SK-N-SH (cell line): ENCODE measurements at regions not wholly inside any gene's neighbourhood (a gene's known extent, or its start where the extent isn't known, plus 50 kb on each side); places are given as distances from the start of the nearest gene placed in this dataset.
A peak's percentile ranks its signal among the peaks of the same experiment; 100 is the strongest.

ENCODE experiments used
- CTCF ChIA-PET: fragments of 300-600, 350-600 bp; formaldehyde crosslinking; extraction: SDS; loops from one replicate; lab custom pipeline; 2021; lab: Yijun Ruan, JAX
- POLR2A ChIA-PET: fragments of 350-600 bp; sonication (Branson Sonifier 250); formaldehyde crosslinking; extraction: SDS; loops from one replicate; lab custom pipeline; 2020; ENCODE audit warnings: antibody characterized with exemption, inconsistent platforms; lab: Yijun Ruan, JAX
- DNase-seq: peaks from one replicate; pipeline ENCODE4 v3.0.0; 2012
- H2AFZ ChIP-seq: fragments of 200-600 bp; sonication (generic); 2 replicates; pipeline ENCODE4 v1.8.1; 2016; ENCODE audit warnings: antibody characterized with exemption, mild to moderate bottlenecking, low read depth
- H3F3A ChIP-seq: fragments of 200-600 bp; sonication (generic); replicated peaks from 2 replicates; pipeline ENCODE3; 2016; ENCODE audit warnings: antibody characterized with exemption, mild to moderate bottlenecking; ENCODE audit not compliant: insufficient read depth
- H3K27ac ChIP-seq, 2 experiments: fragments of 200-500 bp in 1 of 2; fragments of 200-600 bp in 1 of 2; sonication (Bioruptor generic) in 1 of 2; sonication (generic), shearing (Covaris generic) in 1 of 2; 2 replicates each; pipeline versions ENCODE4 v1.5.1 to v1.6.1; 2014 to 2016; ENCODE audit warnings: low read depth in 2 of 2, inconsistent platforms in 1 of 2, low read length in 1 of 2, mild to moderate bottlenecking in 1 of 2, mixed read lengths in 1 of 2
- H3K27me3 ChIP-seq: fragments of 200-600 bp; sonication (generic), shearing (Covaris generic); 2 replicates; pipeline ENCODE4 v1.6.1; 2016; ENCODE audit warnings: mixed run types; ENCODE audit not compliant: insufficient read depth
- H3K36me3 ChIP-seq, 2 experiments: fragments of 200-500 bp in 1 of 2; fragments of 200-600 bp in 1 of 2; sonication (Bioruptor generic) in 1 of 2; sonication (generic) in 1 of 2; replicated peaks in 1 of 2; 2 replicates each; pipeline versions ENCODE3 to v1.5.1; 2014 to 2016; ENCODE audit warnings: low read length in 1 of 2, mild to moderate bottlenecking in 1 of 2; ENCODE audit not compliant: insufficient read depth in 2 of 2, control insufficient read depth in 1 of 2
- H3K4me1 ChIP-seq, 2 experiments: fragments of 200-500 bp in 1 of 2; fragments of 200-600 bp in 1 of 2; sonication (Bioruptor generic) in 1 of 2; sonication (generic), shearing (Covaris generic) in 1 of 2; 2 replicates each; pipeline versions ENCODE4 v1.5.1 to v1.6.1; 2014 to 2016; ENCODE audit warnings: low read depth in 1 of 2, low read length in 1 of 2, mixed run types in 1 of 2; ENCODE audit not compliant: insufficient read depth in 2 of 2, control insufficient read depth in 1 of 2
- H3K4me2 ChIP-seq: fragments of 200-600 bp; sonication (generic), shearing (Covaris generic); 2 replicates; pipeline ENCODE4 v1.6.1; 2017; ENCODE audit warnings: mixed run types
- H3K4me3 ChIP-seq, 2 experiments: fragments of 200-500 bp in 1 of 2; fragments of 200-600 bp in 1 of 2; sonication (Bioruptor generic) in 1 of 2; sonication (generic), shearing (Covaris generic) in 1 of 2; 2 replicates each; pipeline versions ENCODE4 v1.5.1 to v1.8.1; 2014 to 2016; ENCODE audit warnings: low read depth in 2 of 2, inconsistent platforms in 1 of 2, low read length in 1 of 2, mild to moderate bottlenecking in 1 of 2, mixed read lengths in 1 of 2, moderate library complexity in 1 of 2
- H3K79me2 ChIP-seq: fragments of 200-600 bp; sonication (generic); 2 replicates; pipeline ENCODE4 v1.8.1; 2017; ENCODE audit warnings: mild to moderate bottlenecking; ENCODE audit not compliant: insufficient read depth
- H3K9ac ChIP-seq: fragments of 200-600 bp; sonication (generic); 2 replicates; pipeline ENCODE4 v1.6.1; 2017; ENCODE audit warnings: mixed run types
- H3K9me2 ChIP-seq: fragments of 200-600 bp; sonication (generic); 2 replicates; pipeline ENCODE4 v1.6.1; 2017; ENCODE audit warnings: mixed run types
- H3K9me3 ChIP-seq: fragments of 200-600 bp; sonication (generic); 2 replicates; pipeline ENCODE4 v1.6.1; 2017; ENCODE audit warnings: mixed run types, mild to moderate bottlenecking, moderate library complexity
- H4K20me1 ChIP-seq: fragments of 200-600 bp; sonication (generic); 2 replicates; pipeline ENCODE4 v1.6.1; 2017; ENCODE audit warnings: mild to moderate bottlenecking, mixed run types; ENCODE audit not compliant: insufficient read depth
- CHD2 ChIP-seq: fragments of 150-350 bp; IDR thresholded peaks from 2 replicates; pipeline ENCODE4 v1.6.1; 2018; ENCODE audit warnings: low read length; ENCODE audit not compliant: partially characterized antibody
- EP300 ChIP-seq, 2 experiments: IDR thresholded peaks; 2 replicates each; pipeline versions ENCODE4 v1.4.0 to v1.6.1; 2012; ENCODE audit warnings: borderline replicate concordance in 1 of 2, low read depth in 1 of 2, low read length in 1 of 2
- GATA2 ChIP-seq: sonication (generic); formaldehyde crosslinking; IDR thresholded peaks from 2 replicates; pipeline ENCODE4 v1.5.0; 2020; ENCODE audit warnings: mild to moderate bottlenecking, missing genetic modification reagents
- JUND ChIP-seq: IDR thresholded peaks from 2 replicates; pipeline ENCODE4 v1.4.0; 2012
- MXI1 ChIP-seq: IDR thresholded peaks from 2 replicates; pipeline ENCODE4 v1.6.1; 2012; ENCODE audit warnings: mild to moderate bottlenecking, low read depth, low read length, improper control_type of control experiment
- RCOR1 ChIP-seq: fragments of 150-350 bp; IDR thresholded peaks from 2 replicates; pipeline ENCODE4 v1.6.1; 2017; ENCODE audit warnings: antibody characterized with exemption, low read length
- RFX5 ChIP-seq: IDR thresholded peaks from 2 replicates; pipeline ENCODE4 v1.6.1; 2012; ENCODE audit warnings: mild to moderate bottlenecking, improper control_type of control experiment, low read length
- TCF12 ChIP-seq: IDR thresholded peaks from 2 replicates; pipeline ENCODE4 v1.4.0; 2012
- TF ChIP-seq, protein P1 (sequence below): IDR thresholded peaks from 2 replicates; pipeline ENCODE4 v1.4.0; 2012; ENCODE audit warnings: low read depth
- TF ChIP-seq, protein P2 (sequence below): IDR thresholded peaks from 2 replicates; pipeline ENCODE4 v1.4.0; 2012; ENCODE audit warnings: low read depth, borderline replicate concordance
- TF ChIP-seq, protein P3 (sequence below): fragments of 150-350 bp; IDR thresholded peaks from 2 replicates; pipeline ENCODE4 v1.6.1; 2016; ENCODE audit warnings: mild to moderate bottlenecking, low read depth, low read length
- TF ChIP-seq, protein P4 (sequence below): IDR thresholded peaks from 2 replicates; pipeline ENCODE4 v1.6.1; 2012; ENCODE audit warnings: mild to moderate bottlenecking, low read depth, low read length, moderate library complexity

DNA sequence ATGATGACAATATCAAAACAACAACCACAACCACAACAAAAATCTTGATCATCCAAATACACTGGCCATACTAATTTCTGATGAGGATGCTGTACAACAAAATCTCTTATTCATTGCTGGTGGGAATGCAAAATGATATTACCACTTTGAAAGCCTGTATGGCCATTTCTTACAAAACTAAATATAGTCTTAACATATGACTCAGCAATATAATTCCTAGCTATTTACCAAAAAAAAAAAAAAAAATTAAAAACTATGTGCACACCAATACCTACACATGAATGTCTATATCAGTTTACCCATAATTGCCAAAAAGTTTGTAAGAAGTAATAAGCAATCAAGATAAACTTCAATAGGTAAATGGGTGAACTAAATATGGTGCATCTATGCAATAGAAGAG lies 1379.7 kb downstream of the CDH11 start:
- Histone ChIP-seq H3K27ac (no peak overlapping the region), H2AFZ (peak overlapping the region; percentile 9; the same call in 1 of the 2 replicates), H3K27me3 (no peaks in the 10 kb centered on the region), H3K4me3 (no peak overlapping the region), H3K9ac (no peak overlapping the region), H3K9me2 (no peaks in the 10 kb centered on the region; the same call in 1 of the 2 replicates), H3K4me2 (no peak overlapping the region), H3K4me1 (no peaks in the 10 kb centered on the region; a peak in 1 of 4 replicates), H3K36me3 (no peaks in the 10 kb centered on the region), H3K9me3 (no peaks in the 10 kb centered on the region), H4K20me1 (no peaks in the 10 kb centered on the region), H3K79me2 (no peaks in the 10 kb centered on the region), H3F3A (no peaks in the 10 kb centered on the region)
- no peak for TF ChIP-seq TCF12
- TF ChIP-seq, protein P1, sequence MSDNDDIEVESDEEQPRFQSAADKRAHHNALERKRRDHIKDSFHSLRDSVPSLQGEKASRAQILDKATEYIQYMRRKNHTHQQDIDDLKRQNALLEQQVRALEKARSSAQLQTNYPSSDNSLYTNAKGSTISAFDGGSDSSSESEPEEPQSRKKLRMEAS = no peak
- TF ChIP-seq, protein P2, sequence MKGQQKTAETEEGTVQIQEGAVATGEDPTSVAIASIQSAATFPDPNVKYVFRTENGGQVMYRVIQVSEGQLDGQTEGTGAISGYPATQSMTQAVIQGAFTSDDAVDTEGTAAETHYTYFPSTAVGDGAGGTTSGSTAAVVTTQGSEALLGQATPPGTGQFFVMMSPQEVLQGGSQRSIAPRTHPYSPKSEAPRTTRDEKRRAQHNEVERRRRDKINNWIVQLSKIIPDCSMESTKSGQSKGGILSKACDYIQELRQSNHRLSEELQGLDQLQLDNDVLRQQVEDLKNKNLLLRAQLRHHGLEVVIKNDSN = no peak
- no peak for TF ChIP-seq RCOR1
- TF ChIP-seq GATA2 (CRISPR knock-in tag) = no peak
- no peak for TF ChIP-seq RFX5
- TF ChIP-seq EP300 (IDR thresholded peaks at IDR 0.05; ENCODE audit: borderline replicate concordance in 1 of 2, low read depth in 1 of 2, low read length in 1 of 2) = no peak
- TF ChIP-seq, protein P3, sequence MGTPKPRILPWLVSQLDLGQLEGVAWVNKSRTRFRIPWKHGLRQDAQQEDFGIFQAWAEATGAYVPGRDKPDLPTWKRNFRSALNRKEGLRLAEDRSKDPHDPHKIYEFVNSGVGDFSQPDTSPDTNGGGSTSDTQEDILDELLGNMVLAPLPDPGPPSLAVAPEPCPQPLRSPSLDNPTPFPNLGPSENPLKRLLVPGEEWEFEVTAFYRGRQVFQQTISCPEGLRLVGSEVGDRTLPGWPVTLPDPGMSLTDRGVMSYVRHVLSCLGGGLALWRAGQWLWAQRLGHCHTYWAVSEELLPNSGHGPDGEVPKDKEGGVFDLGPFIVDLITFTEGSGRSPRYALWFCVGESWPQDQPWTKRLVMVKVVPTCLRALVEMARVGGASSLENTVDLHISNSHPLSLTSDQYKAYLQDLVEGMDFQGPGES = no peak
- TF ChIP-seq, protein P4, sequence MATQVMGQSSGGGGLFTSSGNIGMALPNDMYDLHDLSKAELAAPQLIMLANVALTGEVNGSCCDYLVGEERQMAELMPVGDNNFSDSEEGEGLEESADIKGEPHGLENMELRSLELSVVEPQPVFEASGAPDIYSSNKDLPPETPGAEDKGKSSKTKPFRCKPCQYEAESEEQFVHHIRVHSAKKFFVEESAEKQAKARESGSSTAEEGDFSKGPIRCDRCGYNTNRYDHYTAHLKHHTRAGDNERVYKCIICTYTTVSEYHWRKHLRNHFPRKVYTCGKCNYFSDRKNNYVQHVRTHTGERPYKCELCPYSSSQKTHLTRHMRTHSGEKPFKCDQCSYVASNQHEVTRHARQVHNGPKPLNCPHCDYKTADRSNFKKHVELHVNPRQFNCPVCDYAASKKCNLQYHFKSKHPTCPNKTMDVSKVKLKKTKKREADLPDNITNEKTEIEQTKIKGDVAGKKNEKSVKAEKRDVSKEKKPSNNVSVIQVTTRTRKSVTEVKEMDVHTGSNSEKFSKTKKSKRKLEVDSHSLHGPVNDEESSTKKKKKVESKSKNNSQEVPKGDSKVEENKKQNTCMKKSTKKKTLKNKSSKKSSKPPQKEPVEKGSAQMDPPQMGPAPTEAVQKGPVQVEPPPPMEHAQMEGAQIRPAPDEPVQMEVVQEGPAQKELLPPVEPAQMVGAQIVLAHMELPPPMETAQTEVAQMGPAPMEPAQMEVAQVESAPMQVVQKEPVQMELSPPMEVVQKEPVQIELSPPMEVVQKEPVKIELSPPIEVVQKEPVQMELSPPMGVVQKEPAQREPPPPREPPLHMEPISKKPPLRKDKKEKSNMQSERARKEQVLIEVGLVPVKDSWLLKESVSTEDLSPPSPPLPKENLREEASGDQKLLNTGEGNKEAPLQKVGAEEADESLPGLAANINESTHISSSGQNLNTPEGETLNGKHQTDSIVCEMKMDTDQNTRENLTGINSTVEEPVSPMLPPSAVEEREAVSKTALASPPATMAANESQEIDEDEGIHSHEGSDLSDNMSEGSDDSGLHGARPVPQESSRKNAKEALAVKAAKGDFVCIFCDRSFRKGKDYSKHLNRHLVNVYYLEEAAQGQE = no peak
- ChIA-PET CTCF (no interaction called here), POLR2A (no interaction called here)
- no peak for DNase-seq

DNA sequence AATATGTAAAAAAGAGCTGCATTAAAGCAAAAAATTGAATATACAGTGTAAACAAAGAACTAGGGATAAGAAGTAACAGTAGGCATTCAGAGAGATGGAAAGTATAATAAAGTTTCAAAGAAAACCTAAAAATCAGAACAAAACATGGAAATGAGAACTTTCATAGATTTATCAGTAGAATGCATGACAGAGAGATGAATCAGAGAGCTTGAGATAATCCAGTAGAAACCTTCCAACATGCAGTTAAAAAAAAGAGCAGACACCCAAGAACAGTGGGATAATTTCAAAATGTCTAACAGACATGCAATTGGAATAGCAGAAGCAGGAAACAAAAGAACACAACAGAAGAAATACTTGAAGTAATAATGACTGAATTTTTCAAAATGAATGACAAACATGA lies 1384.2 kb downstream of the CDH11 start:
- CTCF ChIA-PET = no interaction called here

More for the DNA sequence above, 1384.2 kb downstream of the CDH11 start:
- DNase-seq = no peak
- Histone ChIP-seq H3K4me1 (no peaks in the 10 kb centered on the region; a peak in 1 of 4 replicates), H3K27ac (no peak overlapping the region; a peak in 1 of 4 replicates), H3F3A (no peaks in the 10 kb centered on the region), H3K9me3 (no peaks in the 10 kb centered on the region), H3K27me3 (no peaks in the 10 kb centered on the region), H3K9me2 (no peaks in the 10 kb centered on the region; the same call in 1 of the 2 replicates), H2AFZ (no peak overlapping the region), H3K4me2 (no peak overlapping the region), H3K36me3 (no peaks in the 10 kb centered on the region), H3K79me2 (no peaks in the 10 kb centered on the region), H4K20me1 (no peaks in the 10 kb centered on the region), H3K4me3 (no peak overlapping the region), H3K9ac (no peak overlapping the region)
- POLR2A ChIA-PET = no interaction called here
- TF ChIP-seq MXI1 (no peak), TCF12 (no peak), JUND (0 out of 2 replicates have a peak, but pooled peaks have one; percentile 8), CHD2 (no peak)
